ENCODE measurements at regions not wholly inside any gene's neighbourhood (a gene's known extent, or its start where the extent isn't known, plus 50 kb on each side); places are given as distances from the start of the nearest gene placed in this dataset.

DNA sequence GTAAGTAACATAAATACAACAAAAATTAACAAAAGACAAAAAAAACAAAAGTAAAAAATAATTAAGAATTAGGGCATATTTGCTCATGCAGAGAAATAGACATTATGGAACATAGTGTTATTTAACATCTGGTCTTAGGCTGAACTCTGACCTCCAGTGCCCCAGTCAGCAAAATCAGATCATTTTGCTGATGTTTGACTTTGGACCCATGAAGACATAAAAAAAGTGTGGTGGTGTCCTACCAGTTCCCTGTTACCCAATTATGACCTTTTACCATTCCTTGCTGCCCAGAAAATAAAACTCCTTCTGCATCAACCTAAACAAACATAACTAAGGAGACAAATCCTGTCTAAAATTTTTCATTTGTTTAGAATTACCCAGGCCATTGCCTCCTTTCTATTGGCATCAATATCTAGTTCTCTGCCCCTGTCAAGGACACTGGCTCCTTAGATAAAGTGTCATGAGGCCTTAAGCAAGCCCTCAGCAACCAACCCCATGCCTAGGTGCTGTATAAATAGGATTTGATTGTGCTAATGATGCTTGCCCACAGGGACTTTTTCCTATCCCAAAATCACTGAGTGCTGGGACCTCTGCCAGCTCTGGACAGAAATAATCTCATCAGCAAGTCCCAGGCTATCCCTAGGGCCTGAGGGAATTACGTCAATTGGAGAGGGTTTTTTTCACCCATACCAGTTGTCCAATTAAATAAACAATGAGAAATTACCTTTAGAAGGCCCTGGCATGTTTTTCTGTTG is 334.5 kb upstream of the UMPS start:
- H3K27me3 ChIP-seq (ENCODE audit: control insufficient read depth in 5 of 5, insufficient read depth in 4 of 5, low read length in 5 of 5) = no peaks in the 10 kb centered on the region
- H3K9me3 ChIP-seq (ENCODE audit: control insufficient read depth in 5 of 5, low read length in 5 of 5) = no peaks in the 10 kb centered on the region
- H3K36me3 ChIP-seq (ENCODE audit: control insufficient read depth in 5 of 5, insufficient read depth in 5 of 5, low read length in 5 of 5) = peaks cover 0 to 25% (median 6%) of the 10 kb centered on the region in 5 donors
- H3K27ac ChIP-seq (ENCODE audit: low read depth, low read length) = no peak overlapping the region
- H3K4me1 ChIP-seq (ENCODE audit: control insufficient read depth in 5 of 5, insufficient read depth in 5 of 5, low read length in 5 of 5) = peaks cover 2 to 19% (median 7%) of the 10 kb centered on the region in 5 donors
- H3K4me3 ChIP-seq (ENCODE audit: low read depth in 1 of 5, low read length in 5 of 5) = no peak overlapping the region
- H3K9ac ChIP-seq (ENCODE audit: low read length in 5 of 5) = no peak overlapping the region

DNA sequence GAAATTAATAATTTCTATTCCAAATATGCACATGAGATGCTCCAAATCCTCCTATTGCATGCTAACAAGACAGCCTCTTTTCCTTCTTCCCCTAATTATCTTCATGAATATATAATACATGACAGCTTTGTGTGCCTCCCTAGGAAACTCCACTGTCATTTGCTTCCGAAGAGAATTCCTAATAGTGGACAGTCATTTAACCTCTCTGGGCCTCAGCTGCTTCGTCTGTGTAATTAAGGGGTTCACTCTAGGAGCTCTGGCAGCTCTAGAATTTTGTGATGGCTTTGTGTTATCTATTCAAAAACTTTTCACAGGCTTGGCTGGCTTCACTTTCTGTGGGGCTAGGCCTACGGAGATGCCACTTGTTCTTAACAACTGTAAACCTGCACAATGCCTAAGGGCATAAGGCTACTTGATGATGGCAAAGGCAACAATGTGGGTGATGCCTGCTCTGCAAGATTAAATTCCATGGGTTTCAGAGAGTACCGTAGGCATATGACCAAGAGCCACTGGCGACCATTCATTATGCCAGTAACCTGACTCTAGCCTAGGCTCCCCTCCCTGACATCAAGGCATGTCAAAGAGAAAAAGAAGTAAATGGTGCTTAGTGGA is 333.8 kb upstream of the UMPS start:
- Histone ChIP-seq H3K27me3 (ENCODE audit: control insufficient read depth in 5 of 5, insufficient read depth in 4 of 5, low read length in 5 of 5) (no peaks in the 10 kb centered on the region), H3K4me3 (ENCODE audit: low read depth in 1 of 5, low read length in 5 of 5) (no peak overlapping the region), H3K36me3 (ENCODE audit: control insufficient read depth in 5 of 5, insufficient read depth in 5 of 5, low read length in 5 of 5) (peaks cover 0 to 28% (median 8%) of the 10 kb centered on the region in 5 donors), H3K9ac (ENCODE audit: low read length in 5 of 5) (no peak overlapping the region), H3K27ac (ENCODE audit: low read depth, low read length) (no peak overlapping the region), H3K9me3 (ENCODE audit: control insufficient read depth in 5 of 5, low read length in 5 of 5) (no peaks in the 10 kb centered on the region), H3K4me1 (ENCODE audit: control insufficient read depth in 5 of 5, insufficient read depth in 5 of 5, low read length in 5 of 5) (peaks cover 2 to 19% (median 7%) of the 10 kb centered on the region in 5 donors)

DNA sequence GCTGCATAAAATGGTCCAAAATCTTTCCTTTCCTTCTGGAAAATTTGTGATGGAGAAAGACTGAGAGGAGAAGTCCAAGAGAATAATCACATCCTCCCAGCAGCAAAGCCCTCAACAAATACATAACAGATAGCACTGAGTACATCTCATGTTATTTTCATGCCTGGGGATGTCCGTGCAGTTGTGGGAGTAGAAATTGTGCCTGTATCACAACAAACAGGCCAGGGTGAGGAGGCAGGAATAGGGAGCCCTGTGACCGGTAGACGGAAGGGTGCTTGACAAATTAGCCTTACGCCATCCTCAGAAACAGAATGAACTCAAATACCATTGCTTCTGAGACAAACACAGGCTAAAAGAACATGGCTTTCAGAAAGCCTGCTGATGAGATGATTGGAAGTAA is 333.2 kb upstream of the UMPS start:
- Histone ChIP-seq H3K9ac (ENCODE audit: low read length in 5 of 5) (no peak overlapping the region), H3K36me3 (ENCODE audit: control insufficient read depth in 5 of 5, insufficient read depth in 5 of 5, low read length in 5 of 5) (peaks cover 0 to 28% (median 8%) of the 10 kb centered on the region in 5 donors), H3K4me1 (ENCODE audit: control insufficient read depth in 5 of 5, insufficient read depth in 5 of 5, low read length in 5 of 5) (peaks cover 2 to 19% (median 7%) of the 10 kb centered on the region in 5 donors), H3K27me3 (ENCODE audit: control insufficient read depth in 5 of 5, insufficient read depth in 4 of 5, low read length in 5 of 5) (no peaks in the 10 kb centered on the region), H3K27ac (ENCODE audit: low read depth, low read length) (no peak overlapping the region), H3K9me3 (ENCODE audit: control insufficient read depth in 5 of 5, low read length in 5 of 5) (no peaks in the 10 kb centered on the region), H3K4me3 (ENCODE audit: low read depth in 1 of 5, low read length in 5 of 5) (no peak overlapping the region)

DNA sequence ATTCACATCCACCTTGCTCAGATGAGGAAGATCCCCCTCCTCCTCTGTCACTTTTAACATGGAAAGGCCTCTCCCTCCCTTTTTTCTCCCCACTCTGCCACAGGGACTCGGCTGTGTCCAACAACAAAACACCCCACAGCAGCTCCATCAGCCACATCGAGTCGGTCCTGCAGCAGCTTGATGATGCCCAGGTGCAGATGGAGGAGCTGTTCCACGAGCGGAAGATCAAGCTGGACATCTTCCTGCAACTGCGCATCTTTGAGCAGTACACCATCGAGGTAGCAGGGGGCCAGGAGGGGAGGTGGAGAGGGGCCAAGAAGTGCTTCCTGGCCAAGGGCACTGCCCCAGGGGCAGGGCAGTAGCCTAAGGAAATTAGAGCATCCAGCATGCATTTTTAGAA is 331.7 kb upstream of the UMPS start:
- Histone ChIP-seq H3K4me3 (ENCODE audit: low read depth in 1 of 5, low read length in 5 of 5) (no peak overlapping the region), H3K9me3 (ENCODE audit: control insufficient read depth in 5 of 5, low read length in 5 of 5) (no peaks in the 10 kb centered on the region), H3K27ac (ENCODE audit: low read depth, low read length) (no peak overlapping the region), H3K9ac (ENCODE audit: low read length in 5 of 5) (no peak overlapping the region), H3K36me3 (ENCODE audit: control insufficient read depth in 5 of 5, insufficient read depth in 5 of 5, low read length in 5 of 5) (peaks cover 0 to 28% (median 8%) of the 10 kb centered on the region in 5 donors), H3K4me1 (ENCODE audit: control insufficient read depth in 5 of 5, insufficient read depth in 5 of 5, low read length in 5 of 5) (peaks cover 2 to 19% (median 7%) of the 10 kb centered on the region in 5 donors), H3K27me3 (ENCODE audit: control insufficient read depth in 5 of 5, insufficient read depth in 4 of 5, low read length in 5 of 5) (no peaks in the 10 kb centered on the region)

DNA sequence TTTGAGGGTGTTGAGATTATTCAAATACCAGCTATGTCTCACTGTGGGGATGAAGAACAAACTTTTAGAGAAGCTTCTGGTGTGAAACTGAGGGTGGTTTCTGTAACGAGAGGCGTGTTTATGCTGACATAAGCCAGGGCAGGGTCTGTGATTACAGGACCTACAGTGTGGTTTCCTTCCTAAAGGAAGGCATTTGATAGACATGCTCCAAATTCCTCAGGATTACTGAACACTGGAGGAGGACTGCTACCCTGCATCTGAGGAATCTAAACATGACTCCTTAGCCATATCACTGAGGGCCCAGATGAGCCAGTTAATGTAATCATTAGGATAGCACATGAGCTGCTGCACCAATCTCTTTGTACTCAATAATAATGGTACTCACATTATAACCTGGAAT is 328.4 kb upstream of the UMPS start:
- Histone ChIP-seq H3K27me3 (ENCODE audit: control insufficient read depth in 5 of 5, insufficient read depth in 4 of 5, low read length in 5 of 5) (no peaks in the 10 kb centered on the region), H3K27ac (ENCODE audit: low read depth, low read length) (no peak overlapping the region)

DNA sequence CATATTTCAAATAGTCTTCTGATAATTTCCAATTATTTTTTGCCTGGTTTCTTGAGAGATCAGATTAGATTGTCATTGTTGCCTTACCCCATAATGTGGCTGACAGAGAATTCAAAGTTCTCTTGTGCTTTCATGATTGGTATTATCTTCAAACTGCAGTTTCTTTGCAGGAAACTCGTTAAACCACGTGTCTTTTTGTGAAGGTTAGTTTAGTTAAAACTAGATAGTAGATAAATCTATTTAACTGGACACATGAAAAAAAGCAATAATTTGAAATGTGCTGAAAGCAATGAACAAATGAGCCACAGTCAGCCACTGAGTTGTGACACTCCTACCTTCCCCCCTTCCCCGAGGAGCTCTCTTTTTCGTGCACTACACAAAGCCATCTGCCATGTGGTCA is 327.5 kb upstream of the UMPS start:
- H3K27ac ChIP-seq (ENCODE audit: low read depth, low read length) = no peak overlapping the region
- peaks cover 0 to 17% (median 8%) of the 10 kb centered on the region in 5 donors for H3K36me3 ChIP-seq (ENCODE audit: control insufficient read depth in 5 of 5, insufficient read depth in 5 of 5, low read length in 5 of 5)
- no peak overlapping the region for H3K9ac ChIP-seq (ENCODE audit: low read length in 5 of 5)
- no peaks in the 10 kb centered on the region for H3K4me1 ChIP-seq (ENCODE audit: control insufficient read depth in 5 of 5, insufficient read depth in 5 of 5, low read length in 5 of 5)
- H3K4me3 ChIP-seq (ENCODE audit: low read depth in 1 of 5, low read length in 5 of 5) = no peak overlapping the region
- H3K27me3 ChIP-seq (ENCODE audit: control insufficient read depth in 5 of 5, insufficient read depth in 4 of 5, low read length in 5 of 5) = no peaks in the 10 kb centered on the region
- H3K9me3 ChIP-seq (ENCODE audit: control insufficient read depth in 5 of 5, low read length in 5 of 5) = no peaks in the 10 kb centered on the region

More for the DNA sequence above, 328.4 kb upstream of the UMPS start:
- Histone ChIP-seq H3K36me3 (ENCODE audit: control insufficient read depth in 5 of 5, insufficient read depth in 5 of 5, low read length in 5 of 5) (peaks cover 0 to 22% (median 8%) of the 10 kb centered on the region in 5 donors), H3K9me3 (ENCODE audit: control insufficient read depth in 5 of 5, low read length in 5 of 5) (no peaks in the 10 kb centered on the region), H3K4me3 (ENCODE audit: low read depth in 1 of 5, low read length in 5 of 5) (no peak overlapping the region), H3K4me1 (ENCODE audit: control insufficient read depth in 5 of 5, insufficient read depth in 5 of 5, low read length in 5 of 5) (no peaks in the 10 kb centered on the region), H3K9ac (ENCODE audit: low read length in 5 of 5) (no peak overlapping the region)

DNA sequence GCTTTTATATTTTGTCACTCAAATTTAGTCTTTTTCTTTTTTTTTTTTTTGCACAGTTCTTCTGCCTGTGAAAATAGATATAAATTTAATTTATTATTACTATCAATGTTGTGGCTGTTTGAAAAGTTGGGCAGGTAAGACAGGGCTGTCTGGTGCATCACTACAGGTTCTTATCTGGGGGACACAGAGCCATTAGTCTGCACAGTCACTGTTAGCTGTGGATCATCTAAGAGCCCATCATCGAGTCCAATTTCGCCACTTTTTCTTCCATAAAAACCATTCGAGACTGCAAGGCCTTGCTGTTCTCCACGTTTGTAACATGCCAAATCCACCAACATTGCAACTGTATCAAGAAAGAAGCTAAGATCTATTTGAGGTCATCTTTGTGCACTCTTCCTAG is 325.6 kb upstream of the UMPS start:
- no peak overlapping the region for H3K27ac ChIP-seq (ENCODE audit: low read depth, low read length)
- H3K9ac ChIP-seq (ENCODE audit: low read length in 5 of 5) = no peak overlapping the region
- H3K27me3 ChIP-seq (ENCODE audit: control insufficient read depth in 5 of 5, insufficient read depth in 4 of 5, low read length in 5 of 5) = no peaks in the 10 kb centered on the region
- H3K36me3 ChIP-seq (ENCODE audit: control insufficient read depth in 5 of 5, insufficient read depth in 5 of 5, low read length in 5 of 5) = peaks cover 0 to 7% (median 3%) of the 10 kb centered on the region in 5 donors
- H3K4me3 ChIP-seq (ENCODE audit: low read depth in 1 of 5, low read length in 5 of 5) = no peak overlapping the region
- peaks cover 0 to 9% (median 0%) of the 10 kb centered on the region in 5 donors for H3K4me1 ChIP-seq (ENCODE audit: control insufficient read depth in 5 of 5, insufficient read depth in 5 of 5, low read length in 5 of 5)
- H3K9me3 ChIP-seq (ENCODE audit: control insufficient read depth in 5 of 5, low read length in 5 of 5) = no peaks in the 10 kb centered on the region

DNA sequence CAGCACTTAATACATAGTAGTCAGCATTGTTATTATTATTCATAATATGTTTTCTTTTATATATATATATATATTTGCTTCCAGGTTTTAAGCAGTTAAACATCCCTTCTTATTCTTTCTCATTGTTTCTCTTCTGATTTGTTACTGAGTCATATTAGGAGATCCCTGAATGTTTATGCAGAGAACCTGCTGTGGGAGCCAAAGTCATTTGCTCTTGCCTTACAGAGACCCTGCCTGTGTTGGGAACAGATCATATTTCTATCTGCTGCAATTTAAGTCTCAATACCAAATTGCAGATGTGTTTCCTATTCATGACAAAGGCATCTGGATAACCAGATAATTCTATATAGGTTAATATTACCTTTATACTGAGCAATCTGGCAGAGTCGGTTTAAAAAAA is 323.0 kb upstream of the UMPS start:
- H3K27ac ChIP-seq (ENCODE audit: low read depth, low read length) = no peak overlapping the region
- peaks cover 0 to 10% (median 0%) of the 10 kb centered on the region in 5 donors for H3K4me1 ChIP-seq (ENCODE audit: control insufficient read depth in 5 of 5, insufficient read depth in 5 of 5, low read length in 5 of 5)
- H3K9me3 ChIP-seq (ENCODE audit: control insufficient read depth in 5 of 5, low read length in 5 of 5) = no peaks in the 10 kb centered on the region

DNA sequence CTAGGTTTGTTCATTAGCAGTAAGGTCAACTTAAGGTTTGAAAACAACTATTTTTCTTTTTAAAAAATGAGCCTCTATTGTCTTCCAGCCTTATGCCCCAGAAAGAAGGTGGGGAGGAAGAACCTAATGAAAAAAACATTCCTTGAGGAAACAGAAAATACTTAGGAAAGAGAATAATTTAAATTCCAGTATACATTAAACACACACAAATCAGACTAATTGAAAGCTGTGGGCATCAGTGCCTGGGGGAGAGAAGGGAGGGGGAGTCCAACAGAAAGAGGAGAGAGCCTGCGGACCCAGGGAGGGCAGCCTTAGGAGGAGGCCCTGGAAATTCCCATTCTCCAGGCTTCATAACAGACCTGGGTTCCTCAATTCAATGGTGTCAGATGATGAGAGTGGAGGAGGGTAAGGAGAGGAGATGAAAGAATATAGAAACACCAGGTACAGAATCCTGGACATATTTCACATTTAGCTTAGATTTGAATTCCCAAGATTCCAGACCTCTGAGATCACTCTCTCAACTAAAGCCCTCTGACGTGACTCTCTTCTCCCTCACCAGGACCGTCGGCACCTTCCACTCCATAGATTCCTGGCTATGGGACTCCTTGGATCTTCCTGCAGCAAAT is 320.5 kb upstream of the UMPS start:
- H3K9ac ChIP-seq (ENCODE audit: low read length in 5 of 5) = no peak overlapping the region
- H3K27me3 ChIP-seq (ENCODE audit: control insufficient read depth in 5 of 5, insufficient read depth in 4 of 5, low read length in 5 of 5) = no peaks in the 10 kb centered on the region
- no peaks in the 10 kb centered on the region for H3K9me3 ChIP-seq (ENCODE audit: control insufficient read depth in 5 of 5, low read length in 5 of 5)
- H3K36me3 ChIP-seq (ENCODE audit: control insufficient read depth in 5 of 5, insufficient read depth in 5 of 5, low read length in 5 of 5) = peaks cover 2 to 14% (median 12%) of the 10 kb centered on the region in 5 donors
- peaks cover 0 to 18% (median 4%) of the 10 kb centered on the region in 5 donors for H3K4me1 ChIP-seq (ENCODE audit: control insufficient read depth in 5 of 5, insufficient read depth in 5 of 5, low read length in 5 of 5)
- H3K27ac ChIP-seq (ENCODE audit: low read depth, low read length) = no peak overlapping the region
- H3K4me3 ChIP-seq (ENCODE audit: low read depth in 1 of 5, low read length in 5 of 5) = no peak overlapping the region

More for the DNA sequence above, 323.0 kb upstream of the UMPS start:
- Histone ChIP-seq H3K27me3 (ENCODE audit: control insufficient read depth in 5 of 5, insufficient read depth in 4 of 5, low read length in 5 of 5) (no peaks in the 10 kb centered on the region), H3K9ac (ENCODE audit: low read length in 5 of 5) (no peak overlapping the region), H3K36me3 (ENCODE audit: control insufficient read depth in 5 of 5, insufficient read depth in 5 of 5, low read length in 5 of 5) (peaks cover 0 to 6% (median 0%) of the 10 kb centered on the region in 5 donors), H3K4me3 (ENCODE audit: low read depth in 1 of 5, low read length in 5 of 5) (no peak overlapping the region)

DNA sequence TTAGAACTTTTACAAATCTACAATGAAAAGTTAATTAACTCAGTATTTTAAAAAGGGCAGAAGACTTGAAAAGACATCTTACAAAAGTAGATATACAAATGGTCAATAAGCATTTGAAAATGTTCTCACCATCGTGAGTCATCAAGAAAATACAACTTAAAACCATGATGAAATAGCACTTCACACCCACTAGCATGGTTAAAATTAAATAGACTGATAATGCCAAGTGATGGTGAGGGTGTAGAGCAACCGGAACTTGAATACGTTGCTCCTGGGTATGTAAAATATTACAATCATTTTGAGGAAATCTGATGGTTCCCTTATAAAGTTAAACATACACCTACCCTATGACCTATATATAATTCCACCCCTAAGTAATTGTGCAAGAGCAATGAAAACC is 319.8 kb upstream of the UMPS start:
- Histone ChIP-seq H3K4me1 (ENCODE audit: control insufficient read depth in 5 of 5, insufficient read depth in 5 of 5, low read length in 5 of 5) (peaks cover 0 to 21% (median 4%) of the 10 kb centered on the region in 5 donors), H3K27me3 (ENCODE audit: control insufficient read depth in 5 of 5, insufficient read depth in 4 of 5, low read length in 5 of 5) (no peaks in the 10 kb centered on the region), H3K36me3 (ENCODE audit: control insufficient read depth in 5 of 5, insufficient read depth in 5 of 5, low read length in 5 of 5) (peaks cover 2 to 21% (median 19%) of the 10 kb centered on the region in 5 donors), H3K27ac (ENCODE audit: low read depth, low read length) (no peak overlapping the region), H3K9ac (ENCODE audit: low read length in 5 of 5) (no peak overlapping the region), H3K4me3 (ENCODE audit: low read depth in 1 of 5, low read length in 5 of 5) (no peak overlapping the region), H3K9me3 (ENCODE audit: control insufficient read depth in 5 of 5, low read length in 5 of 5) (no peaks in the 10 kb centered on the region)
